WI38 (cell line): ENCODE measurements at regions not wholly inside any gene's neighbourhood (a gene's known extent, or its start where the extent isn't known, plus 50 kb on each side); places are given as distances from the start of the nearest gene placed in this dataset.

ENCODE experiments used
- H3K4me3 ChIP-seq: 2 replicates; pipeline ENCODE4 v1.5.1; 2011; ENCODE audit warnings: low read depth, mild to moderate bottlenecking, control low read depth, low read length
- TF ChIP-seq, protein P1 (sequence below): IDR thresholded peaks from 2 replicates; pipeline ENCODE4 v1.5.1; 2012; ENCODE audit warnings: low read depth, mild to moderate bottlenecking, control low read depth, low read length

DNA sequence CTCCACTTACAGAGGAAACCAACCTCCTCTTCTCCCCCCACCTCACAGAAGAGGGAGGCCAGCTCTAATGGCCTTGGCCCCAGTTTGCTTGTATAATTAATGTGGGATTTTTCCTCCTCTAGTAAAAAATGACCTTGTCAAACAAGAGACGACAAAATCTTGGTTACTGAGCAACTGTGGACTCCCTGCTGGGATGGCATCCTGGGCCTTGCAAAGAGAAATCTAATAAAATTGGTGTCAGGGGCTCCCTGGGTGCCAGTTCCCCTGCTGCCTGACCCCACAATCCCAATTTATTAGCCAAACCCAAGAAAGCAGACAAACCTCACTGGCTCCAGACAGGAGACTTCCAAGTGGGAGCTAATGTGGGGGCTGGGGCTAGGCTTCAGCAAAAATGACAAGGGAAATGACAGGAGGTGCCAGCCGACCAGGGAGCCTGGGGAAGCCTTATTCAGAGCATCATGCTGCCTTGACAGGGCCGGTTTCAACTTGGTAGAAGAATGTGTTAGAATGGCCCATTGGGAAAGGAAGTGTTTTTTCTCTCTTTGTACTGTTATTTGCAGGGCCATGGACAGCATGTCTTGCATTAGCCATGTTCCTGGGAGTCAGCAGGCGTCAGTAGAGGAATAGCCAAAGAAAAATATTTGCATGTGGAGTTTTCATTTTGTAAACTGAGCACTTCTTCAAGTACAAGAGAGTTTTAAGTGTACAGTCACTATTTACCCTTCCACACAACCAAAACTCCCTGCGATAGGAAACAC, 816.9 kb downstream of the DHX35 start:
- H3K4me3 ChIP-seq: no peak overlapping the region
- TF ChIP-seq, protein P1, sequence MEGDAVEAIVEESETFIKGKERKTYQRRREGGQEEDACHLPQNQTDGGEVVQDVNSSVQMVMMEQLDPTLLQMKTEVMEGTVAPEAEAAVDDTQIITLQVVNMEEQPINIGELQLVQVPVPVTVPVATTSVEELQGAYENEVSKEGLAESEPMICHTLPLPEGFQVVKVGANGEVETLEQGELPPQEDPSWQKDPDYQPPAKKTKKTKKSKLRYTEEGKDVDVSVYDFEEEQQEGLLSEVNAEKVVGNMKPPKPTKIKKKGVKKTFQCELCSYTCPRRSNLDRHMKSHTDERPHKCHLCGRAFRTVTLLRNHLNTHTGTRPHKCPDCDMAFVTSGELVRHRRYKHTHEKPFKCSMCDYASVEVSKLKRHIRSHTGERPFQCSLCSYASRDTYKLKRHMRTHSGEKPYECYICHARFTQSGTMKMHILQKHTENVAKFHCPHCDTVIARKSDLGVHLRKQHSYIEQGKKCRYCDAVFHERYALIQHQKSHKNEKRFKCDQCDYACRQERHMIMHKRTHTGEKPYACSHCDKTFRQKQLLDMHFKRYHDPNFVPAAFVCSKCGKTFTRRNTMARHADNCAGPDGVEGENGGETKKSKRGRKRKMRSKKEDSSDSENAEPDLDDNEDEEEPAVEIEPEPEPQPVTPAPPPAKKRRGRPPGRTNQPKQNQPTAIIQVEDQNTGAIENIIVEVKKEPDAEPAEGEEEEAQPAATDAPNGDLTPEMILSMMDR: no peak

- no peak overlapping the region for H3K4me3 ChIP-seq
- TF ChIP-seq, protein P1: no peak
These were observed 816.3 kb downstream of the DHX35 start for GRCh38 chr20:39778431-39778830.

GRCh38 chr20:39777610-39778009, 815.5 kb downstream of the DHX35 start:
- TF ChIP-seq, protein P1: no peak
- no peak overlapping the region for H3K4me3 ChIP-seq

GRCh38 chr20:39775110-39775509, 813.0 kb downstream of the DHX35 start:
- TF ChIP-seq, protein P1: no peak
- no peak overlapping the region for H3K4me3 ChIP-seq

DNA sequence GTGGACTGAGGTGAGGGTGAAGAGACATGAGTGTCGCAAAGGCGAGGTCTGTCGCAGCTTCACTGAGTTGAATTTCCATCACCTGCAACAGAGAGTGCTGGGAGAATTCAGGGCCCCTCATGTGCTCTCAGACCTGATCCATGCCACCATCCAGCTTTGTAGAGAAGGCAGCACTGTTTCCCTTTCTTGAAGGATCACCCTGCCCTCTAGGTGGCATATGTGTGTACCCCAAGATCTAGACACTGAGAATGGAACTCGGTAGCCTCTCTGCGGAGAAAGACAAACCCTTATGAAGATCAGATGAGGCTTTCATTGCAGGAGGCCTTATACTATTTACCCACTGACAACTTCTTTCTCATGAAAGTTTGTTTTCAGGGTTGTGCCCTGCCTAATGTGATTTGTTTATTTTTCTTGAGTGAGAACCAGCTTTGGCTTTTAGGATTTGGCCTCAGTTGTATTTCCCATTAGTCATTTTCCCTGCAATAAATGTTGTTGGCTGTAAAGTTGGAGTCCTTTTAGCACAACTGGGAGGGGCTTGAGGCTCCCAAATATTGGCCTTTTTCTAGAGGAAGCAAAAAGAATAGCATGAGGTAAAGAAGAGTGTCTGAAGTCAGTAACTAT, 811.3 kb downstream of the DHX35 start:
- TF ChIP-seq, protein P1: no peak
- H3K4me3 ChIP-seq: no peak overlapping the region

- no peak overlapping the region for H3K4me3 ChIP-seq
- TF ChIP-seq, protein P1: no peak
These were observed 805.2 kb downstream of the DHX35 start for GRCh38 chr20:39767352-39767751.

DNA sequence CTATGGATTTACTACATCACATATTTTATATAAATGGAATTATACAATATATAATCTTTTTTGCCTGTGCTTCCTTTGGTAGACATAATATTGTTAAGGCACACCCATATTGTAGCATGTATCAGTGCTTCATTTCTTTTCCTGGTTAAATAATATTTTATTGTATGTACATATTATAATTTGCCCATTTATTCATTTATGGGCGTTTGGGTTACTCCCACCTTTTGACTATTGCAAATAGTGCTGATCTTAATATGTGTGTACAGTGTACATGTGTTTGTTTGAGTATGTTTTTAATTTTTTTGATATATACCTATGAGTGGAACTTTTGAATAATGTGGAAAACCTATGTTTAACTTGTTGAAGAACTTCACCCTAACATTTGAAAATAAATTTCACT, 804.2 kb downstream of the DHX35 start:
- no peak overlapping the region for H3K4me3 ChIP-seq
- TF ChIP-seq, protein P1: no peak
